OCI-LY1 (cell line): ENCODE measurements at regions not wholly inside any gene's neighbourhood (a gene's known extent, or its start where the extent isn't known, plus 50 kb on each side); places are given as distances from the start of the nearest gene placed in this dataset.

Experiments used
- H2AFZ ChIP-seq: fragments of 200-600 bp; sonication (generic), shearing (Covaris generic); 2 replicates; pipeline ENCODE4 v1.6.0; 2014; ENCODE audit warnings: antibody characterized with exemption, mild to moderate bottlenecking, low read length
- H3F3A ChIP-seq: fragments of 200-600 bp; sonication (generic), shearing (Covaris generic); 2 replicates; pipeline ENCODE4 v1.6.0; 2014; ENCODE audit warnings: mild to moderate bottlenecking, antibody characterized with exemption, low read length, moderate library complexity; ENCODE audit not compliant: insufficient read depth
- H3K27ac ChIP-seq: fragments of 200-600 bp; sonication (generic); 2 replicates; pipeline ENCODE4 v1.5.1; 2014; ENCODE audit warnings: low read length, mixed run types, mild to moderate bottlenecking, low read depth; ENCODE audit not compliant: poor library complexity, severe bottlenecking
- H3K27me3 ChIP-seq: fragments of 200-600 bp; sonication (generic); 2 replicates; pipeline ENCODE4 v1.6.0; 2014; ENCODE audit warnings: antibody characterized with exemption, mild to moderate bottlenecking, low read length, moderate library complexity; ENCODE audit not compliant: insufficient read depth
- H3K36me3 ChIP-seq: fragments of 200-600 bp; sonication (generic); 2 replicates; pipeline ENCODE4 v1.6.1; 2014; ENCODE audit warnings: mild to moderate bottlenecking, antibody characterized with exemption, low read length, moderate library complexity, mixed read lengths; ENCODE audit not compliant: insufficient read depth
- H3K4me1 ChIP-seq: fragments of 200-600 bp; sonication (generic); 2 replicates; pipeline ENCODE4 v1.5.1; 2014; ENCODE audit warnings: mild to moderate bottlenecking, low read length, moderate library complexity; ENCODE audit not compliant: insufficient read depth, severe bottlenecking
- H3K4me2 ChIP-seq: fragments of 200-600 bp; sonication (generic), shearing (Covaris generic); 2 replicates; pipeline ENCODE4 v1.6.1; 2014; ENCODE audit warnings: low read length
- H3K4me3 ChIP-seq: fragments of 200-600 bp; sonication (generic); 2 replicates; pipeline ENCODE4 v1.5.1; 2014; ENCODE audit warnings: low read length, low read depth, mild to moderate bottlenecking, mixed read lengths; ENCODE audit not compliant: poor library complexity, severe bottlenecking
- H3K79me2 ChIP-seq: fragments of 200-600 bp; shearing (Covaris generic); 2 replicates; pipeline ENCODE4 v1.6.1; 2016; ENCODE audit warnings: mixed run types, low read length, mixed read lengths; ENCODE audit not compliant: insufficient read depth
- H3K9ac ChIP-seq: fragments of 200-600 bp; sonication (generic), shearing (Covaris generic); 2 replicates; pipeline ENCODE4 v1.6.1; 2014; ENCODE audit warnings: mild to moderate bottlenecking, low read length, mixed read lengths
- H3K9me2 ChIP-seq: fragments of 200-600 bp; sonication (generic), shearing (Covaris generic); 2 replicates; pipeline ENCODE4 v1.6.1; 2014; ENCODE audit warnings: low read depth, mild to moderate bottlenecking, low read length, mixed read lengths
- H3K9me3 ChIP-seq: fragments of 200-600 bp; shearing (Covaris generic); 2 replicates; pipeline ENCODE4 v1.6.1; 2014; ENCODE audit warnings: low read length, mixed read lengths
- H4K20me1 ChIP-seq: fragments of 200-600 bp; sonication (generic), shearing (Covaris generic); 2 replicates; pipeline ENCODE4 v1.6.0; 2016; ENCODE audit warnings: mild to moderate bottlenecking, low read length; ENCODE audit not compliant: insufficient read depth
- EZH2 ChIP-seq: fragments of 200-600 bp; sonication (generic), shearing (Covaris generic); IDR thresholded peaks from 2 replicates; pipeline ENCODE4 v1.8.0; 2017; ENCODE audit warnings: borderline replicate concordance, mixed run types, mild to moderate bottlenecking, antibody characterized with exemption, low read length, moderate library complexity, mixed read lengths
- TF ChIP-seq, protein P1 (sequence below): fragments of 200-600 bp; sonication (generic), shearing (Covaris generic); IDR thresholded peaks from 2 replicates; pipeline ENCODE4 v1.5.1; 2017; ENCODE audit warnings: mild to moderate bottlenecking, antibody characterized with exemption, low read length, moderate library complexity, mixed read lengths

DNA sequence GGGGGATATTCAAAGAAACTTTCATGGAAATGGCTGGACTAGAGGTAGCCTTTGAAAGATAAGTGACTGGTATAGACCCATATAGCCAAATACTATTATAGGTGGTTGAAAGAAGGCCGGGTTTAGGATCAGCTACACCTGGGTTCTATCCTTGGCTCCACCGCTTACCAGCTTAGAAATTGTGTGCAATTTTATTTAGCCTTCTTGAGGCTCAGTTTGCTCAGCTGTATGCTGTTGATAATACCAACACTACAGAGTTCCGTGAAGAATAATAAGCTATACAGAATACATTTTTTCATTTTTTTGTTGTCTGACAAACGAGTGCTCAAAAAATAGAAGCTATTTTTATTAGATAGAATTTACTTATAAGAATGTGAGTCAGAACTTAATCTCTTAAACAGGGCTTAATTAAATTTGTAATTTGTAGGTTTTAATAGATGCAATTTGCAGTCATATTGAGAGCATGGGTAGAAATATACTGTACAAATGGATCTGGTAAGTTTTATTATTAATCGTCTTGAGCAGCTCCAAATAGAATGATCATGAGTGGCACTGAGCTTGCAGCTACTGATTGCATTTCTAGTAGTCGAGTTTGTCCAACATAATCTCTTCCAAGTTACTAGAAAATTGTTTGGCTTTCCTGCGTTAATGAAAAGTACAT is 164.3 kb upstream of the PHYHIPL start:
- Histone ChIP-seq H2AFZ (no peak overlapping the region), H3F3A (no peaks in the 10 kb centered on the region), H3K9ac (no peak overlapping the region), H3K9me3 (no peaks in the 10 kb centered on the region), H3K27me3 (no peaks in the 10 kb centered on the region), H3K9me2 (no peaks in the 10 kb centered on the region), H3K79me2 (no peaks in the 10 kb centered on the region), H3K4me2 (no peak overlapping the region), H3K4me1 (no peaks in the 10 kb centered on the region), H3K4me3 (no peak overlapping the region), H3K27ac (no peak overlapping the region), H4K20me1 (no peaks in the 10 kb centered on the region), H3K36me3 (no peaks in the 10 kb centered on the region)
- TF ChIP-seq EZH2, result no peak
- TF ChIP-seq, protein P1, sequence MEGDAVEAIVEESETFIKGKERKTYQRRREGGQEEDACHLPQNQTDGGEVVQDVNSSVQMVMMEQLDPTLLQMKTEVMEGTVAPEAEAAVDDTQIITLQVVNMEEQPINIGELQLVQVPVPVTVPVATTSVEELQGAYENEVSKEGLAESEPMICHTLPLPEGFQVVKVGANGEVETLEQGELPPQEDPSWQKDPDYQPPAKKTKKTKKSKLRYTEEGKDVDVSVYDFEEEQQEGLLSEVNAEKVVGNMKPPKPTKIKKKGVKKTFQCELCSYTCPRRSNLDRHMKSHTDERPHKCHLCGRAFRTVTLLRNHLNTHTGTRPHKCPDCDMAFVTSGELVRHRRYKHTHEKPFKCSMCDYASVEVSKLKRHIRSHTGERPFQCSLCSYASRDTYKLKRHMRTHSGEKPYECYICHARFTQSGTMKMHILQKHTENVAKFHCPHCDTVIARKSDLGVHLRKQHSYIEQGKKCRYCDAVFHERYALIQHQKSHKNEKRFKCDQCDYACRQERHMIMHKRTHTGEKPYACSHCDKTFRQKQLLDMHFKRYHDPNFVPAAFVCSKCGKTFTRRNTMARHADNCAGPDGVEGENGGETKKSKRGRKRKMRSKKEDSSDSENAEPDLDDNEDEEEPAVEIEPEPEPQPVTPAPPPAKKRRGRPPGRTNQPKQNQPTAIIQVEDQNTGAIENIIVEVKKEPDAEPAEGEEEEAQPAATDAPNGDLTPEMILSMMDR, result no peak

DNA sequence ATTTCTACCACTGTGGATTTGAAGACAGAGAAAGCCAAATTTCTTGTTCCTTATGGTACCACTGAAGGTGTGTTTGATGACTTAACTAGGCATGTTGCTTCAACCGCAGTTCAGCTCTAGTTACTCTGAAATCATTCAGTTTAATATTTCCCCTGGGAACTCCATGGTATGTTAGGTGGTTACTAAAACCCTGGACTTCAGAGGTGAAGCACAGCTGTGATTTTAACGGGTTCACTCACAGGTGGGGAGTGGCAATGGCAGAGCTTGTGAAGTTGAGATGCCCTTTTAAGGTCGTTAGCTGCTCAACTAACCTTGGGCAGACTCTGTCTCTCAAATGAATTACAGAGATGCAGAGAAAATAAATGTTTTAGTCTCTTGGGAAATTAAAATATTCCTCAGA is 163.6 kb upstream of the PHYHIPL start:
- no peak overlapping the region for H3K4me3 ChIP-seq
- no peaks in the 10 kb centered on the region for H3K79me2 ChIP-seq
- TF ChIP-seq, protein P1, result no peak
- TF ChIP-seq EZH2, result no peak
- H3K9ac ChIP-seq, result no peak overlapping the region
- H3K27ac ChIP-seq, result no peak overlapping the region
- H3K4me1 ChIP-seq, result no peaks in the 10 kb centered on the region
- H3F3A ChIP-seq, result no peaks in the 10 kb centered on the region
- H3K4me2 ChIP-seq, result no peak overlapping the region
- H2AFZ ChIP-seq, result no peak overlapping the region
- no peaks in the 10 kb centered on the region for H4K20me1 ChIP-seq
- no peaks in the 10 kb centered on the region for H3K9me2 ChIP-seq
- H3K36me3 ChIP-seq, result no peaks in the 10 kb centered on the region
- no peaks in the 10 kb centered on the region for H3K27me3 ChIP-seq
- no peaks in the 10 kb centered on the region for H3K9me3 ChIP-seq

DNA sequence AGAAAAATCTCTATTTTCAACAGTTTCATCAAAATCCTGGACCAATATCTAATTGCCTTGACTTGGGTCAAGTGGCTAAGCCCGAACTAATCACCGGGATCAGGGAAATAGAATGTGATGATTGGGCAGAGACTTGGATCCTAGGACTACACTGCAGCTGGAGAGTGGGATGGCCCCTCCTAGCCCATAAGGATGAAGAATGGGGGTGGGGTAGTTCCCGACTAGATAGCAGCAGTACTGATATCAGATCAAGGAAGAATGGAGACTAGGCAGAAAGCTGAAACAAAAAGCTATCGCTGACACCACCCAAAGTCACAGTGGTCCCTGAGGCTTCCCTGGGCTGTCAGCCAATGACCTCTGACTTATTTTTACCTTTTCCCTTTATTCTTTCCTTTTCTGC is 160.4 kb upstream of the PHYHIPL start:
- no peaks in the 10 kb centered on the region for H3K9me3 ChIP-seq
- H2AFZ ChIP-seq, result no peak overlapping the region
- TF ChIP-seq EZH2, result no peak
- H3K27me3 ChIP-seq, result no peaks in the 10 kb centered on the region
- H3K4me3 ChIP-seq, result no peak overlapping the region
- no peaks in the 10 kb centered on the region for H3K79me2 ChIP-seq
- no peaks in the 10 kb centered on the region for H3K4me1 ChIP-seq
- H3K9me2 ChIP-seq, result no peaks in the 10 kb centered on the region
- H3K9ac ChIP-seq, result no peak overlapping the region
- no peaks in the 10 kb centered on the region for H3K36me3 ChIP-seq
- H4K20me1 ChIP-seq, result no peaks in the 10 kb centered on the region
- no peaks in the 10 kb centered on the region for H3F3A ChIP-seq
- H3K4me2 ChIP-seq, result no peak overlapping the region
- no peak overlapping the region for H3K27ac ChIP-seq

DNA sequence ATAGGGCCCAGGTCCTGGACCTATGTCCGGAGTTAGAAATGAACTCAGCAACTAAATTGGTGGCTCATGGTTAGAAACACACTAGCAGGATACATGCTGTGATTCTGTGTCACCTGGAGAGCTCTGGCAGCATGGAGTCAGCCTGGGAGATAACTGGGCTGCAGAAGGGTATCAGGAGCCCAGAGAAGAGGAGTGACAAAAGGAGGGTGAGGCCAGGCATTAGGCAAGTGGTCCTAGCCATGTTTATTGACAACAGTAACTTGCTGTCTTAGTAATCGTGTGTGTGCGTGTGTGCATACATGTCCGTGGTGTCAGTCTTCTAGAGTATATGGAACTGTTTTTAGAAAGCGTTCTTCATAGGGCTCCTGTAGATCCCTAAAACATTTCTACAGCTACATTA is 157.5 kb upstream of the PHYHIPL start:
- H3K36me3 ChIP-seq, result no peaks in the 10 kb centered on the region
- H3K9ac ChIP-seq, result no peak overlapping the region
- no peaks in the 10 kb centered on the region for H3K9me3 ChIP-seq
- no peaks in the 10 kb centered on the region for H4K20me1 ChIP-seq
- no peaks in the 10 kb centered on the region for H3K79me2 ChIP-seq
- H2AFZ ChIP-seq, result no peak overlapping the region
- no peaks in the 10 kb centered on the region for H3K9me2 ChIP-seq
- H3K27me3 ChIP-seq, result no peaks in the 10 kb centered on the region
- no peaks in the 10 kb centered on the region for H3K4me1 ChIP-seq
- TF ChIP-seq EZH2, result no peak
- TF ChIP-seq, protein P1, result no peak
- H3F3A ChIP-seq, result no peaks in the 10 kb centered on the region
- H3K4me3 ChIP-seq, result no peak overlapping the region
- no peak overlapping the region for H3K4me2 ChIP-seq
- no peak overlapping the region for H3K27ac ChIP-seq
